SK-N-SH treated with all-trans-retinoic acid at 6 μM for 48 hours (cell line): ENCODE measurements at regions not wholly inside any gene's neighbourhood (a gene's known extent, or its start where the extent isn't known, plus 50 kb on each side); places are given as distances from the start of the nearest gene placed in this dataset.

Experiments
- ATAC-seq: fragments of 200-7000 bp; cut with Tn5 transposase; 3 replicates; pipeline ENCODE4 v1.9.1; 2020; ENCODE audit warnings: mild to moderate bottlenecking, moderate library complexity
- ARNTL ChIP-seq: fragments of 450-650 bp; formaldehyde crosslinking; IDR thresholded peaks from 2 replicates; pipeline ENCODE4 v1.5.0; 2020; ENCODE audit warnings: low read depth, mild to moderate bottlenecking, moderate library complexity, borderline replicate concordance
- BACH2 ChIP-seq: fragments of 250-450 bp; sonication (Bioruptor Pico); IDR thresholded peaks from 2 replicates; pipeline ENCODE4 v1.9.0; 2021; ENCODE audit warnings: mild to moderate bottlenecking, borderline replicate concordance
- CSDC2 ChIP-seq: fragments of 250-450 bp; sonication (Bioruptor Pico); IDR thresholded peaks from 2 replicates; pipeline ENCODE4 v1.5.0; 2020; ENCODE audit warnings: mild to moderate bottlenecking, moderate library complexity
- ESRRG ChIP-seq: fragments of 250-450 bp; sonication (Bioruptor Pico); IDR thresholded peaks from 2 replicates; pipeline ENCODE4 v1.6.1; 2021; ENCODE audit warnings: mild to moderate bottlenecking
- GLIS3 ChIP-seq: fragments of 250-450 bp; sonication (Bioruptor Pico); IDR thresholded peaks from 2 replicates; pipeline ENCODE4 v1.5.0; 2020; ENCODE audit warnings: mild to moderate bottlenecking, moderate library complexity
- ISL1 ChIP-seq: fragments of 250-450 bp; sonication (Bioruptor Pico); IDR thresholded peaks from 2 replicates; pipeline ENCODE4 v2.1.2; 2022; ENCODE audit warnings: mild to moderate bottlenecking, moderate library complexity
- OSR1 ChIP-seq: fragments of 250-450 bp; sonication (Bioruptor Pico); IDR thresholded peaks from 2 replicates; pipeline ENCODE4 v1.8.0; 2022; ENCODE audit warnings: moderate library complexity, mild to moderate bottlenecking, inconsistent platforms
- RARB ChIP-seq: fragments of 250-450 bp; sonication (Bioruptor Pico); IDR thresholded peaks from 2 replicates; pipeline ENCODE4 v1.8.0; 2021; ENCODE audit warnings: mild to moderate bottlenecking, moderate library complexity
- SNAI2 ChIP-seq: fragments of 250-450 bp; sonication (Bioruptor Pico); IDR thresholded peaks from 2 replicates; pipeline ENCODE4 v1.5.0; 2020; ENCODE audit warnings: mild to moderate bottlenecking, moderate library complexity
- TCF4 ChIP-seq: fragments of 250-450 bp; sonication (Bioruptor Pico); IDR thresholded peaks from 2 replicates; pipeline ENCODE4 v1.8.0; 2021; ENCODE audit warnings: mild to moderate bottlenecking, moderate library complexity, borderline replicate concordance
- TOX ChIP-seq: fragments of 250-450 bp; sonication (Bioruptor Pico); IDR thresholded peaks from 2 replicates; pipeline ENCODE4 v1.8.0; 2021; ENCODE audit warnings: mild to moderate bottlenecking, moderate library complexity, borderline replicate concordance
- ZC3H10 ChIP-seq: fragments of 250-450 bp; sonication (Bioruptor Pico); IDR thresholded peaks from 2 replicates; pipeline ENCODE4 v1.5.1; 2021; ENCODE audit warnings: mild to moderate bottlenecking, moderate library complexity
- ZFP30 ChIP-seq: fragments of 450-650 bp; formaldehyde crosslinking; IDR thresholded peaks from 2 replicates; pipeline ENCODE4 v1.5.0; 2022; ENCODE audit warnings: mild to moderate bottlenecking, moderate library complexity
- ZNF565 ChIP-seq: fragments of 450-650 bp; formaldehyde crosslinking; conservative IDR thresholded peaks from 2 replicates; pipeline ENCODE4 v1.5.0; 2020; ENCODE audit warnings: low read depth, mild to moderate bottlenecking, moderate library complexity
- ZNF70 ChIP-seq: fragments of 450-650 bp; formaldehyde crosslinking; IDR thresholded peaks from 2 replicates; pipeline ENCODE4 v1.5.0; 2020; ENCODE audit warnings: mild to moderate bottlenecking, moderate library complexity
- ZNF8 ChIP-seq: fragments of 450-650 bp; formaldehyde crosslinking; IDR thresholded peaks from 2 replicates; pipeline ENCODE4 v1.5.0; 2020; ENCODE audit warnings: mild to moderate bottlenecking, moderate library complexity
- TF ChIP-seq, protein P1 (sequence below): fragments of 250-450 bp; sonication (Bioruptor Pico); IDR thresholded peaks from 2 replicates; pipeline ENCODE4 v1.8.0; 2021; ENCODE audit warnings: low read depth, mild to moderate bottlenecking, moderate library complexity, borderline replicate concordance
- TF ChIP-seq, protein P2 (sequence below): fragments of 250-450 bp; sonication (Bioruptor Pico); IDR thresholded peaks from 2 replicates; pipeline ENCODE4 v1.5.1; 2021; ENCODE audit warnings: mild to moderate bottlenecking, moderate library complexity
- TF ChIP-seq, protein P3 (sequence below): fragments of 250-450 bp; sonication (Bioruptor Pico); IDR thresholded peaks from 2 replicates; pipeline ENCODE4 v1.5.0; 2020; ENCODE audit warnings: mild to moderate bottlenecking, moderate library complexity
- TF ChIP-seq, protein P4 (sequence below): fragments of 250-450 bp; sonication (Bioruptor Pico); IDR thresholded peaks from 2 replicates; pipeline ENCODE4 v1.5.1; 2020; ENCODE audit warnings: low read depth, mild to moderate bottlenecking, moderate library complexity

DNA sequence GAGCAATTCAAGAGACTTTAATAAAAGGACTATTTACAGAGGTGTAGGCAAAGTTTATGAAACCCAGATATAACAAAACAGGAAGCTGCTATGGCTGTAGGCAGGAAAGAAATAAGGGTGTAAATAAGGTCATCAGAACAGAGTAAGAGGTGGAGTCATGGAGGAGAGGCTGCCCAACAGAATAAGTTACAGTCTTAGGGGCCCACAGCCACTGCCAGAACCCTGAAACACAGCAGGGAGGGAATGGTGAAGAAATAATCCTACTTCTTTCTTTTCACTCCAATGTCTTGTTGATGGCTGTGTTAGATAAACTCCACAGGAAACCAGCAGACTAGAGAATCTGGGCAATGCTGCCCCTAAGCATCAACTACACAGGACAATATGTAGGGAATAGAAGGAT lies 155.8 kb upstream of the TAC1 start (continued):
- TF ChIP-seq ZNF565, result no peak
- TF ChIP-seq, protein P1, sequence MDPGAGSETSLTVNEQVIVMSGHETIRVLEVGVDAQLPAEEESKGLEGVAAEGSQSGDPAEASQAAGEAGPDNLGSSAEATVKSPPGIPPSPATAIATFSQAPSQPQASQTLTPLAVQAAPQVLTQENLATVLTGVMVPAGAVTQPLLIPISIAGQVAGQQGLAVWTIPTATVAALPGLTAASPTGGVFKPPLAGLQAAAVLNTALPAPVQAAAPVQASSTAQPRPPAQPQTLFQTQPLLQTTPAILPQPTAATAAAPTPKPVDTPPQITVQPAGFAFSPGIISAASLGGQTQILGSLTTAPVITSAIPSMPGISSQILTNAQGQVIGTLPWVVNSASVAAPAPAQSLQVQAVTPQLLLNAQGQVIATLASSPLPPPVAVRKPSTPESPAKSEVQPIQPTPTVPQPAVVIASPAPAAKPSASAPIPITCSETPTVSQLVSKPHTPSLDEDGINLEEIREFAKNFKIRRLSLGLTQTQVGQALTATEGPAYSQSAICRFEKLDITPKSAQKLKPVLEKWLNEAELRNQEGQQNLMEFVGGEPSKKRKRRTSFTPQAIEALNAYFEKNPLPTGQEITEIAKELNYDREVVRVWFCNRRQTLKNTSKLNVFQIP, result no peak
- no peak for TF ChIP-seq RARB
- no peak for TF ChIP-seq TOX (CRISPR knock-in tag)

DNA sequence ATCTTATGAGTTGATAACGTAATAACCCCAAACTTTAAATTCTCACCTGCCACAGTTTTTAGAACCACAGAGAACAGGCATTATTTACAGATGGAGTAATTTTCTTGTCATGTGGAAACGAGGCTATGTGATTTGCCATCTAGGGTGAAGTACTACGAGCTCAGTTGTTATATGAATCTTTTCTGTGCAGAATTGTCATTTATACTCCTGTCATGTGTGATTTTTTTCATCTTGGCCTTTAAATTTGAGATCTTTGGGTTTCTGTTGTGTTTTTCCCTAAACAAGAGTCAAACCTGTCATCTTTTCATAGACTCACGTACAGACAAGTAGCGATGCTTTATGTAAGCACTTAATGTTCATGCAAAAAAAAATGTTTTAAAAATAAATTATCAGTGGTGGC lies 153.7 kb upstream of the TAC1 start:
- no peak for TF ChIP-seq OSR1
- no peak for TF ChIP-seq ZNF8 (CRISPR knock-in tag)
- no peak for TF ChIP-seq RARB
- TF ChIP-seq CSDC2, result no peak
- no peak for ATAC-seq

DNA sequence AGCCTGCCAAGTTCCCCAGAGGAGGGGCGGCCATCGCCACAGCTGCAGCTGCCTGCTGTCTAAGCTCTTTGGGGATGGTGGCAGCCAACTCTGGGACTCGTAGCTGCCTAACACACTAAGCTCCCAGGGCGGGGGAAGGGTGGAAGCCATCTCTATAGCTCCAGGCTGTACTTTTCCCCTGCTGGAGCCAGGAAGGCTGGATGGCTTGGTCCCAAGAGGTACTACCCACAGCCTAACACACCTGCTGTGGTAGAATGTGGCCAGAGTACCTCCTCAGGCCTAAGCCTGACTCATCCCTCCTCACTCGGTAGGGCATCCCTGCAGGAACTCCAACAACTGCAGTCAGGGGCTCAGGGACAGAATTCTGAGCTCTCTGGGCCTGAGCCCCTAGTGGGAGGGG lies 151.7 kb upstream of the TAC1 start:
- TF ChIP-seq, protein P1, result no peak
- no peak for TF ChIP-seq ZFP30 (CRISPR knock-in tag)
- TF ChIP-seq, protein P2, sequence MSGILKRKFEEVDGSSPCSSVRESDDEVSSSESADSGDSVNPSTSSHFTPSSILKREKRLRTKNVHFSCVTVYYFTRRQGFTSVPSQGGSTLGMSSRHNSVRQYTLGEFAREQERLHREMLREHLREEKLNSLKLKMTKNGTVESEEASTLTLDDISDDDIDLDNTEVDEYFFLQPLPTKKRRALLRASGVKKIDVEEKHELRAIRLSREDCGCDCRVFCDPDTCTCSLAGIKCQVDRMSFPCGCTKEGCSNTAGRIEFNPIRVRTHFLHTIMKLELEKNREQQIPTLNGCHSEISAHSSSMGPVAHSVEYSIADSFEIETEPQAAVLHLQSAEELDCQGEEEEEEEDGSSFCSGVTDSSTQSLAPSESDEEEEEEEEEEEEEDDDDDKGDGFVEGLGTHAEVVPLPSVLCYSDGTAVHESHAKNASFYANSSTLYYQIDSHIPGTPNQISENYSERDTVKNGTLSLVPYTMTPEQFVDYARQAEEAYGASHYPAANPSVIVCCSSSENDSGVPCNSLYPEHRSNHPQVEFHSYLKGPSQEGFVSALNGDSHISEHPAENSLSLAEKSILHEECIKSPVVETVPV (CRISPR knock-in tag), result no peak
- no peak for TF ChIP-seq SNAI2 (CRISPR knock-in tag)
- TF ChIP-seq CSDC2, result no peak
- TF ChIP-seq, all 23 proteins: peak for 0
- no peak for ATAC-seq

DNA sequence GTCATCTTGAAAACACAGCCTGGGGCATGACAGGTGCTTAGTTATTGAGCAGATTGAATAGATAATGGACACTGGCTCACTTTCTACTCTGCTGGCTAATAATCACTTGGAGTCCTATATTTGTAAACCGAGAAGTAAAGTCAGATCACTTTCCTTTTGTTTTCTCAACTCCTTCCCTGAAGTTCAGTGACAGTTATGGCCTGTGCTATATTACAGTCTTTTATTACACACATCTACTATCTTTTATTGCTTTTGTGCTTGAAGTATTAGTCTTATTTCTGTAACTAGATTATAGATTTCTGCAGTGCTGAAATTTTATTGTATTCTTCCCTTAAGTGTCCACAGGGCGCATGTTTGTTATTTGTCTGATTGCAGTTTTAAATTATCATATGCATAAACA lies 136.4 kb upstream of the TAC1 start:
- TF ChIP-seq, protein P3, sequence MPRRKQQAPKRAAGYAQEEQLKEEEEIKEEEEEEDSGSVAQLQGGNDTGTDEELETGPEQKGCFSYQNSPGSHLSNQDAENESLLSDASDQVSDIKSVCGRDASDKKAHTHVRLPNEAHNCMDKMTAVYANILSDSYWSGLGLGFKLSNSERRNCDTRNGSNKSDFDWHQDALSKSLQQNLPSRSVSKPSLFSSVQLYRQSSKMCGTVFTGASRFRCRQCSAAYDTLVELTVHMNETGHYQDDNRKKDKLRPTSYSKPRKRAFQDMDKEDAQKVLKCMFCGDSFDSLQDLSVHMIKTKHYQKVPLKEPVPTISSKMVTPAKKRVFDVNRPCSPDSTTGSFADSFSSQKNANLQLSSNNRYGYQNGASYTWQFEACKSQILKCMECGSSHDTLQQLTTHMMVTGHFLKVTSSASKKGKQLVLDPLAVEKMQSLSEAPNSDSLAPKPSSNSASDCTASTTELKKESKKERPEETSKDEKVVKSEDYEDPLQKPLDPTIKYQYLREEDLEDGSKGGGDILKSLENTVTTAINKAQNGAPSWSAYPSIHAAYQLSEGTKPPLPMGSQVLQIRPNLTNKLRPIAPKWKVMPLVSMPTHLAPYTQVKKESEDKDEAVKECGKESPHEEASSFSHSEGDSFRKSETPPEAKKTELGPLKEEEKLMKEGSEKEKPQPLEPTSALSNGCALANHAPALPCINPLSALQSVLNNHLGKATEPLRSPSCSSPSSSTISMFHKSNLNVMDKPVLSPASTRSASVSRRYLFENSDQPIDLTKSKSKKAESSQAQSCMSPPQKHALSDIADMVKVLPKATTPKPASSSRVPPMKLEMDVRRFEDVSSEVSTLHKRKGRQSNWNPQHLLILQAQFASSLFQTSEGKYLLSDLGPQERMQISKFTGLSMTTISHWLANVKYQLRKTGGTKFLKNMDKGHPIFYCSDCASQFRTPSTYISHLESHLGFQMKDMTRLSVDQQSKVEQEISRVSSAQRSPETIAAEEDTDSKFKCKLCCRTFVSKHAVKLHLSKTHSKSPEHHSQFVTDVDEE (CRISPR knock-in tag), result no peak
- TF ChIP-seq TCF4 (CRISPR knock-in tag), result no peak
- TF ChIP-seq BACH2 (CRISPR knock-in tag), result no peak
- no peak for TF ChIP-seq GLIS3 (CRISPR knock-in tag)
- TF ChIP-seq ZC3H10 (CRISPR knock-in tag), result no peak
- TF ChIP-seq ISL1 (CRISPR knock-in tag), result no peak
- no peak for TF ChIP-seq ARNTL (CRISPR knock-in tag)
- TF ChIP-seq, protein P1, result no peak
- ATAC-seq, result no peak

DNA sequence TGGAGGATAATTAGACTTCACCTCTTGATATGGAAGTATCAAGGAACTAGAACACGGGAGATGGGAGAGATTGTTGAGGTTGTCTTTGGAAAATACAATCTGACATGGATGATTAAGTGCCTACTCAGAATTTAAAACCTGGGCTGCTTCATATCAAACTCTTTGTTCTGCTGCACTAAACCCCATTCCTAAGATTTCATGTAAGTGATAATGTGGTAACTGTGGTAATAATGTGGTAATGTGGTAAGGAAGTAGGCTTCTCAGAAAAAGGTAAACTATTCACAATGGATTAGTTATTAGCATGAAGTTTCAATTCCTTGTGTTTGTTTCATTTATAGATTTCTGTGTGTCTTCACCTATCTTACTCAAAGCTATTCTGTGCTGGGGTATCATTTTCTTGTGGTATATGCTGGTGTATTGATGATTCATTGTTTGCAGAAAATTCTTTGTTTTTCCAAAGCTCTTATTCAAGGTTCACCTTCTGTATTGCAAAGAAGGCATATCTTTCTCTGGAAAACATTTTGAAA lies 129.9 kb upstream of the TAC1 start:
- TF ChIP-seq, protein P2 (CRISPR knock-in tag), result no peak
- TF ChIP-seq ZFP30 (CRISPR knock-in tag) (no peak), ZNF70 (CRISPR knock-in tag) (no peak), ZNF565 (no peak), SNAI2 (CRISPR knock-in tag) (no peak), ZC3H10 (CRISPR knock-in tag) (no peak), CSDC2 (no peak), ESRRG (no peak), TCF4 (CRISPR knock-in tag) (no peak), BACH2 (CRISPR knock-in tag) (no peak), OSR1 (no peak), TOX (CRISPR knock-in tag) (no peak), ARNTL (CRISPR knock-in tag) (no peak)
- TF ChIP-seq, protein P4, sequence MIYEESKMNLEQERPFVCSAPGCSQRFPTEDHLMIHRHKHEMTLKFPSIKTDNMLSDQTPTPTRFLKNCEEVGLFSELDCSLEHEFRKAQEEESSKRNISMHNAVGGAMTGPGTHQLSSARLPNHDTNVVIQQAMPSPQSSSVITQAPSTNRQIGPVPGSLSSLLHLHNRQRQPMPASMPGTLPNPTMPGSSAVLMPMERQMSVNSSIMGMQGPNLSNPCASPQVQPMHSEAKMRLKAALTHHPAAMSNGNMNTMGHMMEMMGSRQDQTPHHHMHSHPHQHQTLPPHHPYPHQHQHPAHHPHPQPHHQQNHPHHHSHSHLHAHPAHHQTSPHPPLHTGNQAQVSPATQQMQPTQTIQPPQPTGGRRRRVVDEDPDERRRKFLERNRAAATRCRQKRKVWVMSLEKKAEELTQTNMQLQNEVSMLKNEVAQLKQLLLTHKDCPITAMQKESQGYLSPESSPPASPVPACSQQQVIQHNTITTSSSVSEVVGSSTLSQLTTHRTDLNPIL (CRISPR knock-in tag), result no peak
- no peak for ATAC-seq
